GM19023 (cell line): ENCODE measurements at regions not wholly inside any gene's neighbourhood (a gene's known extent, or its start where the extent isn't known, plus 50 kb on each side); places are given as distances from the start of the nearest gene placed in this dataset.
"Not testable (repeated sequence)": the region's sequence is repeated elsewhere in the genome, so short reads cannot be mapped to it uniquely, and the experiment has no call there.

Experiments
- ATAC-seq: cut with Tn5 transposase; IDR thresholded peaks from one replicate; pipeline ENCODE4 v1.9.1; 2021; ENCODE audit warnings: mild to moderate bottlenecking, moderate library complexity; ENCODE audit not compliant: unreplicated experiment

- ATAC-seq = no peak
Measured at GRCh38 chr14:97804056-97804455, 1006.9 kb downstream of the VRK1 start.

- no peak for ATAC-seq
Measured at GRCh38 chr14:97806891-97807290, 1009.7 kb downstream of the VRK1 start.

GRCh38 chr14:97808541-97808940, 1011.4 kb downstream of the VRK1 start:
- ATAC-seq = not testable (repeated sequence)

DNA sequence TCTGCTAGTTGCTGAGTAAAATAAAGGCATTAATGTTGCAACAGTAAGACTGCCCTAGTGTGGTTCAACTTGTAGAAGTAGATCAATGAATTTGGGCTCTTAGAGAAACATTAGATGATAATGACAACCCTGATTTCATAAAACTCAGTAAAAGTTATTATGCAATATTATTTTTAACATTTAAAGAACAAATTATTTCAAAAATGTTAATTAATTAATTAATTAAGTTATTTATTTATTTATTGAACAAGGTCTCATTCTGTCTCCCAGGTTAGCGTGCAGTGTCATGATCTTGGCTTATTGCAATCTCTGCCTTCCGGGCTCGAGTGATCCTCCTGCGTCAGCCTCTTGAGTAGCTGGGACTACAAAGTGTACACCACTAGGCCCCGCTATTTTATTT, 1016.4 kb downstream of the VRK1 start:
- ATAC-seq = no peak

GRCh38 chr14:97820781-97821180, 1023.6 kb downstream of the VRK1 start:
- ATAC-seq = no peak

GRCh38 chr14:97824218-97824617, 1027.0 kb downstream of the VRK1 start:
- no peak for ATAC-seq

DNA sequence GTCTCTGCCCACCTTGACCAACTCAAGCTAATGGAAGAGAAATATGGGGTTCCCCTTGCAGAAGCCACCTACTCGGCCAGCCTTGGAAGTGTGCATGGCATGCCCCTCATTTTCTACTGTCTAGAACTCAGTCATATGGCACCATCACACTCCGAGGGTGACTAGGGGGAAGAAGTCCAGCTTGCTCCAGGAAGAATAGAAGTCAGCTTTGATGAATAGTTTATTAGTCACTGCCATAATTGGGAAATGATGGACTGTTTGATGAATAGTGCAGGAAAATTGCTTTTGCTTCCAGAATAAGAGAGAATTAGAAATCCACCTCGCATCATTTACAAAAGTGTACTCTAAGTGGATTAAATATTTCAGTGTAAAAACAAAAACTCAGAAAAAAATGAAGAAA, 1030.6 kb downstream of the VRK1 start:
- ATAC-seq = no peak

DNA sequence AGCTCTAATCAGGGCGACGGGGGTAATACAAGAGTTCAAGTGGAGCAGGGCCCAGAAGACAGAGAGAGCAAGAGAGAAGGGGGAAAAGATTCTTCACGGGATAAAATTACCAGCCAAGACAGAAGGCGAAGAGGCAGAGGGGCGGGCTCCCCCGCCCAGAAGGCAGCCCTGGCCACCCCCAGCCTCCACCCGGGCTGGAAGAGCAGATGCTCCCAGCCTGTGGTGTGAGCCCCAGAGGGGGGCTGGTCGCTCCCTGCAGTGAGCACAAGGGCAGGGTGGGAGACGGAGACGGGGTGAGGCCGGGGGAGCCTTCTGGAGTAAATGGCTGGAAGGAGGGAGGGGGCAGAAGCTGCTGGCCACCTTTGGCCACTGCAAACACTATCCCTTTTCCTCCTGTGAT, 1035.6 kb downstream of the VRK1 start:
- no peak for ATAC-seq

- no peak for ATAC-seq
Measured at GRCh38 chr14:97838986-97839385, 1041.8 kb downstream of the VRK1 start.

DNA sequence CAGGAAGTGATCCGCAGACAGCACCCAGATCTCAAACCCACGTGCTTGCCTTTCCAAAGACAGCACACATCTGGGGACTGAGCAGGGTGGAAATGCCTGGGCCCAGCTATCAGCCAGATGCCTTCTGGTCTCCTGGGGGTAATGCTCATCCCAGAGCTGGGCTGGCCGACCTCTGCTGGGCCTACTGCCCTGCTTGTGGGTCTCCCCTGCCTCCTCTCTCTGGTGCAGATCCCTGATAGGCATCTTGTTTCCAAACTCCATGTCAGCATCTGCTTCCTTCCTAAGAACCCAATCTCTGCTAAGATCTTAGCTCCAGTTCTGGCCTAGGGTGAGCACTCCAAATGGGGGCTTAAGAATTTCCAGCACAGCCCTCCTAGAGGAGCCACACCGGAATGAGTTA, 1043.0 kb downstream of the VRK1 start:
- no peak for ATAC-seq

- ATAC-seq = no peak
Measured at GRCh38 chr14:97841762-97842161, 1044.6 kb downstream of the VRK1 start.

GRCh38 chr14:97843066-97843465, 1045.9 kb downstream of the VRK1 start:
- no peak for ATAC-seq

- no peak for ATAC-seq
Measured at GRCh38 chr14:97844042-97844441, 1046.9 kb downstream of the VRK1 start.

DNA sequence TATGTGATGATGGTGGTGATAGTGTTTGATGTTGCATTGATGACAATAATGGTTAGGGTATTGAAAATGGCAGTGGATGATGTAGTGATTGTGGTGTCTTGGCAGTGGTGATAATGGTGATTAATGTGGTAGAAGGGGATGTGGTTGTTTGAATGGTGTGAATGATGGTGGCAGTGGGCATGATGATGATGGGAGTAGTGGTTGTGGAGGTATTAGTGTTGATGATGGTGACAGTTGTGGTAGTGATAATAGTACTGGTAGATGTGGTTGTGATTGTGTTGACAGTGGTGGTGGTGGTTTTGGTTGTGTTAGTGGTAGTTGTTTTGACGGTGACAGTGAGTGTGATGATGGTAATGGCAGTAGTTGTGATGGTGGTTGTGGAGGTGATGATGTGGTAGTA, 1049.0 kb downstream of the VRK1 start:
- ATAC-seq = no peak

- ATAC-seq = no peak
Measured at GRCh38 chr14:97848317-97848980, 1051.3 kb downstream of the VRK1 start.

DNA sequence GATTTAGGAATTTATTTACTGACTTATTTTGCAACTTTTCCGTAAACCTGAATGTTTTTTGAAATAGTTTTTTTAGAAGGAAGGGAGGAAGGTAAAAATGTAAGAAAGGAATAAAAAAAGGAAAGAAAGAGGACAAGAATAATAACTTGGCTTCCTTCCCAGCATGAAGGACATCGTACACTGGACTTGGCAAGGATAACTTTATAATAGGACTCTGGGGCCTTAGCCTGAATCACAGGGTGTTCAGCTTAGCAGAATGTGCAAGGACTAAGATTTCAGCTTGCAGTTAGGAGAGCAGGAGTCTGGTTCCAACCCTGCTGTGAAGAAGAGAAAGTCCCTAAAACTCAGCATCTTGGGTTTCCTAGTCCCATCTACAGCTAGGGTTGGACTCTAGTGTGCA, 1053.3 kb downstream of the VRK1 start:
- ATAC-seq = no peak

DNA sequence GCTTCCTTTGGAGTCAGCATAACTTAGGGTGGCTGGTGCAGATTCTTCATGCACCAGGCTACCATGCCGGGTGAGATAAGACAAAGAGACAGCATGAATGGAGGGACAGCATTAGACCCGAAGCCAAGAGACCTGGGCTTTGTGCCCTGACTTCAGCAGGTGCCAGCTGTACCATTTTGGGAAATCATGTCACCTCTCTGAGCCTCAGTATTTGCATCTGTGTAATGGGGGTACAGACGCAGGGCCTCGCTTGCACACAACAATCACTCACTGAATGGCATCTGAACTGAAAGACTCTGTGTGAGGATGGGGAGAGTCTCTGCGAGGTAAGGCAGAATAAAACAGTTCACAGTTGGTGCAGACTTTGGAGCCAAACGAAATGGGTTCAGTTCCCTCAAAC, 1053.7 kb downstream of the VRK1 start:
- ATAC-seq = no peak

GRCh38 chr14:97851428-97851995, 1054.3 kb downstream of the VRK1 start:
- no peak for ATAC-seq

DNA sequence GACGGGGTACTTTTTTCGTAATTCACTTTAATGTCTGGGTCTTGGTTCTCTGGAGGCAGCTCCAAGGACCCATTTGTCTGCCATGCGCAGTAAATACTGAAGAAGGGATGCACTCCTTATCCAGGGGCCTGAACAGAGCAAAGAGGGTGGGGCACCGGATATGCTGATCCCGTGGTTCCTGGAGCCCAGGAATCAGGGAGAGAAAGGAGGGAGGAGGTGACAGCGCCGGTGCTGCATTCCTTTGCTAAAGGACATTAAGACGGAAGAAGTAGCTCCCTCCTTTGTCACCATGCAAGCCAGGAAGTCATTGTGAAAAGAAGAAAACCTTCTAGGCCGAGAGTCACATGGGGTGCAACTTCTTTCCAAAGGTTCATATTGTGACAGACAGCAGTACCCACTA, 1057.7 kb downstream of the VRK1 start:
- no peak for ATAC-seq

DNA sequence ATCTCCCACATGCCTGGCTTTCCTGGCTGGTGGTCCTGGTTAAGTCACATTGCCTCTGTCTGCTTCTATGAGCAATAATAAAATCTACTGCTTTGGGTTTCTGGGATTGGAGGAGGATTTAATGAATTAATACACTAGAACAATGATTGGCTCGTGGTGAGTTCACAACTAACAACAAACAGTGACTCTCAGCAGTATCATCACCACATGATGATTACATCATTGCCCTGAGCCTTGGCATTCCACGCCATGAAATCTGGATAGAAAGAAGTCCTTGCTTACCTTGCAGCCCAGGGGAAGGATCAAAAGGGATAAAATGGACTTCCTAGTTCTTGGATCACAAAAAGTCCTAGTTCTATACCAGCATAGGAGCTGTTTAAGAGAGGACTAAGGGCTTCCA, 1069.0 kb downstream of the VRK1 start:
- no peak for ATAC-seq

DNA sequence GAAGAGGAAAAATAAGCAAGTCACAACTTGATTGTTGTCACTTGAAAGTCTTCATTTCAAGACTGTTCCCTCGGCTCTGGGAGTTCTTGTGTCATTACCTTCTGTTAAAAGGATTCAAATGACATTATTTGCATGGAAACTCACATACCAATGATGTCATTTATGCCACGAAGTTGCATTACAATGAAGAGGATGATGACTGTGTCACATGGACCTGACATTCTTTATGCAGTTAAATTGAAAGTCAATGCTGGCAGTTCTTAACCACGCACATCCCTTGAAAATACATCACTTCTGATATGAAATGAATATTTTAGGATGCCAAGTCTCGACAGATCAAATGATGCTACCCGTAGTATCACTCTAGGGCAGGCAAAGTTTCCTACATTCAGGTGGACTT, 1069.5 kb downstream of the VRK1 start:
- no peak for ATAC-seq

- ATAC-seq = no peak
Measured at GRCh38 chr14:97873291-97873690, 1076.1 kb downstream of the VRK1 start.

DNA sequence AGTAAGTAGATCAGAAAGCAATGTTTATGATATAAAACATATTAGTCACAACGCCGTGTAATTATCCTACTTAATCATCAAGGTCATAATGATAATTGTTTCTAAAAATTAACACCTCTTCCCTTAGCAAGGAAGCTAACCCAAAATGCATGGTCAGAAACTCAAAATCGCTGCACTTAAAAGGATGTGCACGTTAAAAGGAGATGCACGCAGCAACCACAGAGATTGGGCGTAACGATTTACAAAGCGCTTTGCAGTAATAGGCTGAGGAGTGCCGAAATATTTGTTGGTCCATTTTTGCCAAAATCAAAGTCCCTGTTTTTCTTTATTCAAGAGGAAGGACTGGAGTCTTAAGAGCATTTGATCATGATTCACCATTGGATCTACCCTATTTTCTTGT, 1077.2 kb downstream of the VRK1 start:
- no peak for ATAC-seq
